NCI-H1048 (cell line): ENCODE measurements at regions not wholly inside any gene's neighbourhood (a gene's known extent, or its start where the extent isn't known, plus 50 kb on each side); places are given as distances from the start of the nearest gene placed in this dataset.
"Not testable (repeated sequence)": the region's sequence is repeated elsewhere in the genome, so short reads cannot be mapped to it uniquely, and the experiment has no call there.

Source experiments
- DNase-seq: peaks from one replicate; lab custom pipeline; 2025; lab: John Stamatoyannopoulos, UW

DNA sequence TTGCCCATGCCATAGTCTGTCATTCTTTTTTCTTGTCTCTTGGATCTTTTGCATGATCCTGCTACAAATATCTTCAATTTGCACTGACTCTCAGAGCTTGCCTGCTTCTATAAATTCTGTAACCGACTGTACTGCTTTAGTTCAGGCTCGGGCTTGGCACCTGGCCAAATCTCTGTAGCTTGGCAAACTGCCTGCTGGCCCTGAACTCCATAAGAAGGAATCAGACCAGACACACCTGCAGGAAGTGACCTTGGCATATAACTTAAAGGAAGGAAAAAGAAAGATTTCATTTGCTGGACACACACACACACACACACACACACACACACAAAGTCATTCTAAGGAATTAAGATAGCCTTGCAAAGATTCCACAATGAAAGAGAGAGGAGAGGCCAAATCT is 291.2 kb upstream of the DDX18 start:
- peak; percentile 16 for DNase-seq

DNA sequence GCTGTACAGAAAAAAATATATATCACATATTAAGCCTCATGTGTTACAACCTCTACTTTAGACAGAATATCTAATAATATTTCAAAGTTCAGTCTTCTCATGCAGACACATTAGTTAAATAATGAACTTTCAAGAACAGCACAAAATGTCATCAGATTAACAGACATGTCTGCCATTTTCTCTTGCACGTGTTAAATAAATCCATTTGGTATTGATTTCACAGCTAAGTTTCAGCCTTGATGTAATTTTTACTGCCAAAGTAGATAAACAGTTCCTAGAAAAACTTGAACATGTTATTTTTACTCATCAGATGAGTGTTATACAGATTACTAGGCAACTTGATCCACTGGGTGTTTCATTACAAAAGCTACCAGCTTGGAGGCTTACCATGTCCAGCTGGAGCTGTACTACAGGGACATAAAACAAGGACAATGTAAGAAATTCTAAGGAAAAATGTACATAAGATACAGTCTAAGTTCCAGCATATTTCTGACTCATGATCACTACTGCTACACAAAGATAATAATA is 290.7 kb upstream of the DDX18 start:
- no peak for DNase-seq

DNA sequence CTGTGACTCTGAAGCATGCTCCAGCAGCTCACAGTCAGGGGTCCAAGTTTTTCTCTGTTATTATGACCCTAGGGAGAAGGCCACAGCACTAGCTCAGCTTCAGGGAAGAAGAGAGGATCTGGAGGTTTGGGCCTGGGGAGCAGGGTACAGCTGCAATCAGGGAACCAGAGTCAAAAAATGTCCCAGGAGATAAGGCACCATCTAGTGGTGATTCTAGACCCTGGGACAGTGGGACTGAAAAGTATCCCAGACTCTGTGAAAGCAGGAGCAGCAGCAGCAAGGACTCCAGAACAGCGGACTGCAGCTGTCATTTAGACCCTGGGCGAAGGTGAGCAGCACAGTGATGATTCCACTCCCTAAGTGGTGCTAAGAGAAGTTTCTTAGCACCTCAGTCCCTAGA is 278.4 kb upstream of the DDX18 start:
- DNase-seq = no peak

DNA sequence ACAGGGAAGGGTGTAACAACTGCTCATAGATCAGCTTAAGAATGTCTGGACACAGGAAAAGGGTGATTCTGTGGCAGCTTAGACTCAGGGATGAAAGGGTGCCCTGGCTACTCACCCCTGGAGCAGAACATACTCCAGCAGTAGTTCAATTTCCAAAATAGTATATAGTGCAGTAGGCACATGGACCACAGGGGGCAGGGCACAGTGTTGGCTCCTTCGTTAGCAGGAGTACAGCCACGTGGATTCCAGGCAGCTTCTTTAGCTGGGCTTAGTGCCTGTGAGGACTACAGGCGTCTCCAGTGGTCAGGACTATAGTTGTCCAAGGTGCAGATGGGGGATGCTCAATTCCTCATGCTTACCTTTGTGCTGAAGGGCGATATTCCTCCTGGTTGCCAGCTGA is 277.5 kb upstream of the DDX18 start:
- DNase-seq = no peak

DNA sequence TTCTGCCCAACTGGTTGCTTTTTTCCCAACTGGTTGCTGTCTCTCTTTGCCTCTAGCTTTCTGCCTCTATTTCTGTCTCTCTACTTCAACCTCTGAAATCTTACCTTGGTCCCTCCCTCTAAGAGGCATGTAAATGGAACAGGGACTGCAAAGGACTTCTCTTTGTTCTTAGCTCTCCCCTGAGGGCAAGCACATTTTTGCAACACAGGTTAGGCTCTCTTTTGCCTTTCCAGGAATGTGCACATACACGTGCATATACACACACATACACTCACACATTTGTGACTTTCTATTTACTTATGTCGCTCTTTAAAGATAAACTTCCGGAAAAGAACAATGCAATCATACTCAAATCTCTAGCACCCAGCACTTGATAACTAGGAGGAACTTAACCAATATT is 262.6 kb upstream of the DDX18 start:
- no peak for DNase-seq

DNA sequence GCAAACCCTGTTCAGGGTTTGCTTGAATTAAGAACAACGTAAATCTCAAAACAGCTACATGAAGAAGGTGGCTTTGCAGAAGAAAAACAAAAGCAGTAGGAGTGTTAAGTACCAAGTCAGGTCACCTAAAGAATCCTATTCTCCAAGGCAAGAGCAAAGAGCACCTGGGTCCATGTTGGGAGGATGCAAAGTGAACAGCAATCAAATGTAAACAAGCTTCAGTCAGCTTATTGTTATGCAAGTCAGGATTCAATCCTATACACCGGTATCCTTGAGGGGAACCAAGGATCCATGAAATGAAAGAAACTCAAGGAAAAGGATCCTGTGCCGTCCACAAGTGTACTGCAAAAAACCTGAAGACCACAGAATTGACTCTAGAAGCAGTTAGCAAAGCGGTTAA is 261.0 kb upstream of the DDX18 start:
- no peak for DNase-seq

DNA sequence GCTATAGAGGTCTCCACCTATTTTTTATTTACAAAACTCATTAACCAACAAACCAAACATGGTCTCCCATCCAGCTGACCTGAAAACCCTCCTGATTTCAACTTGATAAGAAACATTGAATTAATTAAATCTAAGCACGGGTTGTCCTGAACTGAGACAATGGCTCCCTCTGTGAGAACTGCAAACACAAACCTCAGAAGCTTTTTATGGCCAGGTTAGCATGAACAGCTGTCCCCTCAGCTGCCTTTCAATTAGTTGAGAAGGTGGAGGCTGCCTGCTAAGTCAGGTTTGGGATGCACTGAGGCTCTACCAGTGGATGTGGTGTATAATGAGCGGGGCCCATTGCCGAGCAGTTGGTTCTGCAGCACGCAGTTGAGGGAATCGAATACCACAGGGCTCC is 258.5 kb upstream of the DDX18 start:
- no peak for DNase-seq

DNA sequence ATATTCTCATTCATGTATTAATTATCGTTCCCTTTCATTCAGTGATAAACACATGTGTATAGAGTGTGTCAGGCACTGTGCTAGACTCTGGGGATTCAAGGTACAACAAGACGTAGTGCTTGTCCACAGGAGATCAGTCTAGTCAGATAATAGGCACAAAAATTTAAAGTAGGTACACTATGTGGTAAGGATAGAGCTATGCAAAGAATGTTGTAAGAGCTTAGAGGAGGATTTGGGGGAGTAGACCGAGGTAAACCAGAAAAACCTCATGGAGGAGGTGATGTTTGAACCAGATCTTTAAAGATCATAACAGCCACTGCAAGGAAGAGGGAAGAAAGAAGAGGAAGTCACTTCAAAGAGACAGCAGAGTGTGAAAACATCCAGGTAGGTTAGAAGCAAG is 256.9 kb upstream of the DDX18 start:
- DNase-seq = no peak

DNA sequence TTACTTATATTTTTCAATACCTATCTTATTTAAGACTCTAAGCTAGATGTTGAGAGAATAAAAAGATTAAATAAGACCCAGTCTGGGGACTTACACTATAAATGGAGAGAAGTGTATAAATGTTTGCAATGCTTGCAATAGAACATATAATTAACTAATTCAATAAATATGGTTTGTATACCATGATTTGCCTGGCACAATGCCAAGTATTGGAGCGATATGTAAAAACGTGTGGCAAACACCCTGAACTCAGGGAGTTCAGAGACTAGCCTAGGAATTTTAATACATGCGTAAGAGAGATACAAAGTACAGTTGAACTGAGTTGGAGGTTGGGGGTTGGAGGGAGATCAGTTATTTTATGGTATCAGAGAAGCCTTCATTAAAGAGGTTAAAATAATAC is 251.8 kb upstream of the DDX18 start:
- DNase-seq = no peak

DNA sequence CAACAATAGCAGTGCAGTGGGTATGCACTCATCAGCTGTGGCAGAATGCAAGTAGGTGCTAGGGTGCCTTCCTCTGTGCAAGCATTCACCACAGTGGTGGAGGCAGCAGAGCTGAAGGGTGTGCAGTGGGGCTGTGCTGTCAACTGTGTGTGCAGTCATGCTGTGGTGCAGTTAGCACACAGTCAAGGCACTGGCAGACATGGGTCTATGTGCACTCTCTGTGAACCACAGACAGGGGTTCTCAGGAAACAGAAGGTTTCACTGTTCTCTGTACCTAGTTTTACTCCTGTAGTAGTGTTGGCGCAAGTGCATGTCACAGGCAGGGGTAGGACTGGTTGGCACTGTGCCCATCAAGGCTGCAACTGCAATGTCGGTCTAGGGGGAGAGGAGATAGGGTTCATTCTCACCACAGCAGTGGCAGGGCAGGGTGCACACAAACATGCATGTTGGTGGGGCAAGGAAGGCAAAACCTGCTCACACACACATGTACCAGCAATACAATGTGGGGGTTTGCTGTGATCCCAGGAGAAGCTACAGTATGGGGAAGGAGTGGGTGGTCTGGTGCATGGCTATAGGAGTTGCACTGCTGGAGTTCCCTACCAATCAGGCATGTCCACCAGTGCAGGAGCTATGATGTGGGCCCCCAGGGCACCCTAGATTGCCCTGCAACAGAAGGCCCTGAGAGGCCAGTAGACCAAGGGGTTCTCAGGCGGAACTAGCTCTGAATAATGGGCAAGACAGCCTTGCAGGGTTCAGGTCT is 242.7 kb upstream of the DDX18 start:
- DNase-seq = no peak

DNA sequence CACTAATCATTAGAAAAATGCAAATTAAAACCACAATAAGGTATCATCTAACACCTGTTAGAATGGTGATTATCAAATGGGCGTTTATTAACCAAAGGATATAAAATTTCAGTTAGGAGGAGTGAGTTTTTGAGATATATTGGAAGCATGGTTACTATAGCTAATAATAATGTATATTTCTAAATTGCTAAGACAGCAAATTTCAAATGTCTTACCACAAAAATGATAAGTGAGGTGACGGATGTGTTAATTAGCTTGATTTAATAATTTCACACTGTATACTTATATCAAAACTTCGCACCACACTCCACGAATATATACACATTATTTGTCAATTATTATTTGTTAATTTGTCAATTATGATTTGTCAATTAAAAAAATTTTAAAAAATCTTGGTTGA is 227.2 kb upstream of the DDX18 start:
- no peak for DNase-seq

DNA sequence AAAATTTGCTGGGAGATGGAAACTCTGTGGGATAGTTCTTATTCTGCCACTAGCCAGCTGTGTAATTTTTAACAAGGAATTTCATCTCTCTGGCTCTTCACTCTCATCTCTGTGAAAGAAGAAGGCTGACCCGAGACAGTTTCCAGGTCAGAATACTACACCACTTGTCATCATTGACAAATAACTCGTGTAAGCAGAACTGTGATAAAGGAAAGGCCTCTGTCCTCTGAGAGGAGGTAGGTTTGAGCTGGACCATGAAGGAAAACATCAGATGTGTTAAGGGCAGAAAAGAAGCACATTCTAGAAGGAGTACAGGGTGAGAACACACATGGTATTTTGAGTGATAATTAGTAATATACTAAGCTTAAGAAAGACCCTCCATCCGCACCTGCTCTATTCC is 211.4 kb upstream of the DDX18 start:
- DNase-seq = no peak

DNA sequence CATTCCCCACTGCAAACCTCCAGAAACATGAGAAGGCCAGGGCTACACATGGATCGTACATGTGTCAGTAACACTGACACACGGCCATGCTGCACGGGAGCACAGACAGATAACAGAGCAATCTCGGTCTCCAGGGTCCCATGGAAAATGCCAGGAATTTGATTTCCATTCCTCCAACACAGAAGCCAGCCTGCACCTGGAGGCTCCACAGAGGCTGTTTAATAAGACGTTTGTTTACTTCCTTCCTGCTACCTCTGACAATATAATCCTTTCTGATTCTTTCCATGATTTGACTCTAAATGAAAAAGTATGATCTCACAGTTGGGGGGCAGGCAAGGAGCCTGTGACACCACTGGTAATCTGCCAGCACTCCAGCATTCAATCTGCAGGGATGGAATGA is 210.9 kb upstream of the DDX18 start:
- DNase-seq = no peak

DNA sequence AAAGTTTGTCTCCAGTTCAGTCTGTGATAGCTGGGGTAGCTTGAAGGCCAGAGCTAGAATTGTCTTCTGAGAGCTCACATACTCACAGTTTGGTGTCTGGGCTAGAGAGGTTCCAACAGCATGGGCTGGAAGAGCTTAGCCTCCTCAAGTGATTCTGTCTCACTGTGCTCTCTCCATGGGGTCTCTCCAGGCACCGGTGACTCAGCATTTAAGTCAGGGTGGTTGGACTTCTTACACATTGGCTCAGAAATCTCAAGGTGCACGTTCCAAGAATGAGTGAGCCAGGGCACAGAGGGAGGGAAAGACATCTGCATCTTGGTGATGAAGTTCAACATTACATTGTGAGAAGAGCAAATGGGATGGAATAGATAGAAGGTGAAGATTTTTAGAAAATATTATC is 207.3 kb upstream of the DDX18 start:
- no peak for DNase-seq

DNA sequence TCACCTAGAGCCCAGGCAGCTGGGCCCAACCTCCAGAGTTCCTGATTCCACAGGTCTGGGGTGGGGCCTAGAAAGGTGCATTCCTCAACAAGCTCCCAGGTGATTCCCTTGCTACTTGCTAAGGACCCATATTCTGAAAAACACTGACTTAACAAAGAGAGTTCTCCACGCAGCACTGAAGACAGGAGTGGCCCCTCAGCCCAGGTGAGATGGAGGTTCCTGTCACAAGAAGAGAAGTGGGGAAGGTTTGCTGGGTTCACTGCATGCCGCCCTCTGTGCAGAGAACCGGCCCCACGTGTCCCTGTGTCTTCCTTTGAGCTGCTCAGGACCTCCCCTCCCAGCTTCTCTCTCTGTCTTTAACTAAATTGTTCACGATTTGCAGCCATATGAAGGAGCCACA is 201.4 kb upstream of the DDX18 start:
- no peak for DNase-seq

DNA sequence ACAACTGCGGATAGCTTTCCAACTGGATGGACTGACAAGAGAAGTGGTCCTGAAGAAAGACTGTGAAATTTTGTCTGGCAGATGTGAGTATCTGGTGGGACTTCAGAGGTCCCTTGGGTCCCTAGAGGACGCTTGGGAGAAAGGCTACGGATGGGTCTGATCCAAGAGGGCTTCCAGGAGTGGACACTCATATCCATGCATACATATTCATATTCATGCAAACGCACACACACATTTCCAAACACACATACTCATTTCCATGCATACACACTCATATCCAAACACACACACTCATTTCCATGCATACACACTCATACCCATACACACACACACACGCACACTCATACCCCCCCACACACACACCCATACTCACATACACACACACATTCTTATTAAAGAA is 200.2 kb upstream of the DDX18 start:
- DNase-seq = no peak

DNA sequence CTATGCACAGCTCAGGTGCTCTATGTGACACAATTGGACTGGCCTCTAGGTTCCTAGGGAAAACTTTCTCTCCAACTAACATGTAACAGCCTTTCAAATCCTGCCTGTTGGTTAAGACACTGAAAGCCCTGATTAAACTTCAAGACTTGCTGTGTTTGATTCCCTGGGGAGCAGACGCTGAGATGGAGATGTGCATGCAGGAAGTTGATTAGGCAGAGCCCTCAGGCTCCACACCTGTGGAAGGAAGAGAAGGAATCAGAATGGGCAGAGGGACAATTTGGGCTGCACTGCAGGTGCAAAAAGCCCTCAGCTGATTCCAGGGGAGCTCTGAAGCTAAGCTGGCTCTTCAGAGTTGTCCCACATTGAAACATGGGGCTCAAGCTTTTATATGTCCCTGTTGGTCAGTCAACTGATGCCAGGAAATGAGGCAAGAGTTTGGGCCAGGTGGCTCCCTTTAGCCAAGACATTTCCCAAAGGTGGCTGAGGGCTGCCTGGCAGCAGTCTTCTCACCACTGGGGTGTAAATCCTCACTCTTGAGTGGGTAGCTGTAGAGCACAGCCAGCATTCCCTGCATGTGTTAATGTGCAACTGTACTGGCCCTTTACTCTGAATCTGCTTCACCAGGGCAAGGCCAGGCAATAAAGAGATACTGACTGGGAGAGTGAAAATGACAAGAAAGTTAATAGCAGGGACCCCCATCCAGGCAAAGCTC is 199.5 kb upstream of the DDX18 start:
- DNase-seq = no peak

DNA sequence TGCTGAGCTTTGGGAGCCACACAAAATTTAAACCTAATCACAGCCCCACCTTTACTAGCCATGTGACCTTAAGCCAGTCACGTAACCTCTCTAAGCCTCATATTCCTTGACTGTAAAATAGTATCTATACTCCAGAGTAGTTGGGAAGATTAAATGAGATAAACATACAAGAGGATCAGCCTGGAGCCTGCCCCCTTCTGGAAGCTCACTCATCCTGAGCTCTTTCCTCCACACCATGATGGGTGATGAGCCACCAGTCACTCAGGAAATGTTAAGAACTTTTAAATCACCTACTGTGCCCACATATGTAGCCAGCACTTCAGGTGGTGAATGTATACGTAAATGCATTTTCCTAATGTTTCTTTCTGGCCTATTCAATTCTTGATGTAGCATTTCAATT is 195.9 kb upstream of the DDX18 start:
- no peak for DNase-seq

DNA sequence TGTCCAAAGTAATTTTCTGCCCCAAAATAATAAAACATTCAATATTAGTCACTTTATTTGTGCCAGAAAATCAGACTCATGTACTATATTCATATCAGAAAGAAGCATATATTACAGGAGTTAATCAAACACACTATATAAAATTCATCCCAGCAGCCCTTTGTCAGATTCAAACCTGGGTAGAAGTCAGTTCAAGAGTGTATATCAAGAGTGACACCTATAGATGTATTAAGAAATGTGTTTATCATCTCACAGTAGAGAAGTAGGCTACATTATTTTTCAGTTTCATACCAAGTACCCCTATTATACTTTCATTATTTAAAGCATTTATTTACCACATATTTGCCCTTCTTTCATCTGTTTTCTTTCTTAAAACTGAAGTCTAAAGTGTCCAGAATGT is 193.2 kb upstream of the DDX18 start:
- DNase-seq = no peak

DNA sequence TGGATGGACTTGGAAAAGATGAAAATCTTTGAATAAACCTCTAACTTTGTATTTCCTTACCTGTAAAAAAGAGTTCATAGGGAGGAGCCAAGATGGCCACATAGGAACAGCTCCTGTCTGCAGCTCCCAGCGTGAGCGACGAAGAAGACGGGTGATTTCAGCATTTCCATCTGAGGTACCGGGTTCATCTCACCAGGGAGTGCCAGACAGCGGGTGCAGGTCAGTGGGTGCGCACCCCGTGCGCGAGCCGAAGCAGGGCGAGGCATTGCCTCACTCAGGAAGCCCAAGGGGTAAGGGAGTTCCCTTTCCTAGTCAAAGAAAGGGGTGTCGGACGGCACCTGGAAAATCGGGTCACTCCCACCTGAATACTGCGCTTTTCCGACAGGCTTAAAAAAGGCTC is 191.3 kb upstream of the DDX18 start:
- DNase-seq = not testable (repeated sequence)

DNA sequence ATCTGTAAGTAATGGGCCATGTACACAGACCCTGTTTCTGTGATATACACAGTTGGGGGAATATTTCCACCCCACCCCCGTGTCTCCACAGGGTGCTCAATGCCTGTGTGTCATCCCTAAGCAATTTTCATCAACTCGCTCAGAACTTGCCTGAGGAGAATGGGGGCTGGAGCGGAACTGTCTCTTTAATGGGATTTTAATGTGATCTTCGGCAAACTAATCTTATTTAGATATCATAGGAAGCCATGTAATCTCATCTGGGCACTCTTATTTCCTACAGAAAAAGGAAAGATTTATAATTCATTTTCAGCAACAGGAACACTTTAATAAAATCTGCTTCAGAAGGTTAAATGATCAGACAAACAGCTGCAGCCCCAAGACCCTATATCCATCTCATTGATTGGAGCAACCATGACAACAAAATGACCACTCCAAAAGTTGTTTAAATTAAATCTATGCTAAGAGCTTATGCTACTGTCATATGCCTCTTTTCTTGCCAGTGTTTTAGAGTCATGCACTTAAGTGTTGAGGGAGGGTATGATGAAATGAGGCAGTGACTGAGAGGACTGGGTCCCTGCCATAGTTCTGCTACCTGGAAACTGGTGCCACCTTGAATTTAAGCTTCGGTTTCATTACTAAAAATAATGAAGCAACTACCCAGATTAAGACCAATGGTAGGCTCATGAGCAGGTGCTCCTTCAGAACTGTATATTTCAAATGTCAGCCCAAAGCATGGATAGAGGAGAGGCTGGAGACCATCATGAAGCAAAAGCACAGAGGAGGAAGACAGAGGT is 183.1 kb upstream of the DDX18 start:
- DNase-seq = no peak

DNA sequence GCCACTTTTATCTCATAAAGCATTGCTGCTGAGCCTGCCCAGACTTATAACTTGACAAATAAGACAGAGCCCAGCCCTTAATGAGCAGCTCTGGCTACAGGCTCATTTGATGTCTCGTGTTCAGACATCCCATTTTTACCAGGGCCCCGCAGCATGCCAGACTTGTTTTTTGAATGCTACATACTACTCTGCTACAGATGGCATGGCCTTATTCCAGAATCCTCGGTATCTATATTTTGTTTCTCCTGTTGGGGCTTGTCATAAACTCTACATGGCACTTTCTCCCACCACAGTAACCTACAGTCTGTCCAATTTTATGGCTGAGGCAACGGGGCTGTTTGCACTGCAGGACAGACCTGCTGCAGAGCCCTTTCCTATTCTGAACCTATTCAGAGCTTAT is 179.0 kb upstream of the DDX18 start:
- DNase-seq = no peak

DNA sequence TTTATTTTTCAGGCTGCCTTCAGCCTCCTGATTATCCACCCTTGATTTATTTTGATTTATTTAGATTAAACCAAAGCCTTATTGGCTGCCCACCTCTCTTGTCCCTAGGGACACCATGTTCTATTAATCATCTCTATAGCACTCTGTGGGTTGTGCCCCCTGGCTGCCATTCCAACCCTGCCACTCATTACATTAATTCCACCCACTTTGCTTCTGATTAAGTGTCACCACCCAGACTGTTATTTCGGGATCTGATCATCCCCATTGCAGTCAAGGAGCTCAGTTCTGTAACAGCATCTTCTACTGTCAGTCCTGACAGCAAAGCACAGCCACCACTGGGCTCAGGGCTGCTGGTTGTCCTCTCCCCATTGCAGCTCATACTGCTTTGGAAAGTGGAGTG is 175.1 kb upstream of the DDX18 start:
- no peak for DNase-seq
